HCT116 (cell line): ENCODE measurements at regions not wholly inside any gene's neighbourhood (a gene's known extent, or its start where the extent isn't known, plus 50 kb on each side); places are given as distances from the start of the nearest gene placed in this dataset.

Experiments
- ATAC-seq: fragments of 200-7000 bp; cut with Tn5 transposase; 2 replicates; pipeline ENCODE4 v1.9.1; 2020; ENCODE audit warnings: mild to moderate bottlenecking, moderate library complexity
- BruUV-seq: library from RNA; stranded (reverse); fragments of 400-500 nt; replicated peaks from 2 replicates; lab custom pipeline; 2021; lab: Mats Ljungman, UMichigan
- CTCF ChIA-PET: fragments of 300-600 bp; sonication (Branson Sonifier 250); formaldehyde crosslinking; loops from one replicate; lab custom pipeline; 2021; ENCODE audit warnings: antibody characterized with exemption; lab: Charles Lee
- POLR2A ChIA-PET: fragments of 300-600, 350-600 bp; sonication (Branson Sonifier 250); formaldehyde crosslinking; loops from one replicate; lab custom pipeline; 2021; ENCODE audit warnings: antibody characterized with exemption; lab: Charles Lee
- RAD21 ChIA-PET, 2 experiments: fragments of 300-600 bp; sonication (Branson Sonifier 250); formaldehyde crosslinking; loops; one replicate each; lab custom pipeline; 2023; ENCODE audit warnings: low total read pairs in 2 of 2; ENCODE audit not compliant: uncharacterized antibody in 2 of 2, unreplicated experiment in 2 of 2, low non-redundant PET in 1 of 2; lab: Charles Lee
- DNase-seq: peaks from one replicate; pipeline ENCODE4 v3.0.0-alpha.2; 2010; ENCODE audit warnings: low read depth, low spot score
- H2AFZ ChIP-seq: fragments of 200-600 bp; shearing (Covaris generic), sonication (generic); 2 replicates; pipeline ENCODE4 v1.6.1; 2017; ENCODE audit warnings: low read depth, mixed run types, mixed read lengths, antibody characterized with exemption, low read length; ENCODE audit not compliant: poor library complexity, severe bottlenecking
- H3K27ac ChIP-seq: 2 replicates; pipeline ENCODE4 v1.5.1; 2012; ENCODE audit warnings: low read depth, low read length
- H3K27me3 ChIP-seq: fragments of 200-600 bp; sonication (generic); 2 replicates; pipeline ENCODE4 v1.6.1; 2016; ENCODE audit warnings: mixed run types, low read length, mixed read lengths; ENCODE audit not compliant: insufficient read depth
- H3K36me3 ChIP-seq, 2 experiments: fragments of 200-500 bp in 1 of 2; fragments of 200-600 bp in 1 of 2; sonication (Bioruptor generic) in 1 of 2; sonication (generic) in 1 of 2; 2 replicates each; pipeline versions ENCODE4 v1.5.1 to v1.6.1; 2014 to 2016; ENCODE audit warnings: low read length in 2 of 2, inconsistent platforms in 1 of 2, mixed read lengths in 1 of 2, mixed run types in 1 of 2; ENCODE audit not compliant: insufficient read depth in 2 of 2, control insufficient read depth in 1 of 2
- H3K4me1 ChIP-seq, 2 experiments: fragments of 200-600 bp in 1 of 2; sonication (generic) in 1 of 2; 2 replicates each; pipeline versions ENCODE4 v1.5.1 to v1.6.1; 2012 to 2017; ENCODE audit warnings: low read length in 2 of 2, inconsistent platforms in 1 of 2, mild to moderate bottlenecking in 1 of 2, mixed read lengths in 1 of 2, mixed run types in 1 of 2, moderate library complexity in 1 of 2; ENCODE audit not compliant: insufficient read depth in 2 of 2, control insufficient read depth in 1 of 2
- H3K4me2 ChIP-seq: fragments of 200-600 bp; sonication (generic); 2 replicates; pipeline ENCODE4 v1.6.1; 2017; ENCODE audit warnings: mixed run types, low read length, mixed read lengths
- H3K4me3 ChIP-seq, 2 experiments: fragments of 200-600 bp in 1 of 2; sonication (generic) in 1 of 2; replicated peaks in 1 of 2; 2 replicates each; pipeline ENCODE4 v1.5.1; 2011 to 2016; ENCODE audit warnings: low read length in 2 of 2, control low read depth in 1 of 2, low read depth in 1 of 2, mild to moderate bottlenecking in 1 of 2, mixed read lengths in 1 of 2, mixed run types in 1 of 2
- H3K79me2 ChIP-seq: fragments of 200-600 bp; sonication (generic); 2 replicates; pipeline ENCODE4 v1.6.1; 2017; ENCODE audit warnings: mild to moderate bottlenecking, mixed run types, low read length, moderate library complexity, mixed read lengths; ENCODE audit not compliant: insufficient read depth
- H3K9ac ChIP-seq: fragments of 200-600 bp; sonication (generic); 2 replicates; pipeline ENCODE4 v1.6.1; 2016; ENCODE audit warnings: low read length, mixed read lengths
- H3K9me2 ChIP-seq: fragments of 200-600 bp; sonication (generic), shearing (Covaris generic); 2 replicates; pipeline ENCODE4 v1.6.1; 2017; ENCODE audit warnings: mixed run types, mild to moderate bottlenecking, moderate library complexity; ENCODE audit not compliant: insufficient read depth
- H3K9me3 ChIP-seq, 2 experiments: fragments of 200-500 bp in 1 of 2; fragments of 200-600 bp in 1 of 2; sonication (Bioruptor generic) in 1 of 2; sonication (generic) in 1 of 2; 2 replicates each; pipeline ENCODE4 v1.6.1; 2014 to 2017; ENCODE audit warnings: low read length in 2 of 2, mixed read lengths in 2 of 2, inconsistent platforms in 1 of 2, low read depth in 1 of 2, mild to moderate bottlenecking in 1 of 2, mixed run types in 1 of 2, moderate library complexity in 1 of 2; ENCODE audit not compliant: control insufficient read depth in 1 of 2, insufficient read depth in 1 of 2
- H4K20me1 ChIP-seq: fragments of 200-600 bp; sonication (generic), shearing (Covaris generic); 2 replicates; pipeline ENCODE4 v1.6.1; 2017; ENCODE audit warnings: mixed run types, mild to moderate bottlenecking, moderate library complexity; ENCODE audit not compliant: insufficient read depth
- ELF1 ChIP-seq: IDR thresholded peaks from 2 replicates; pipeline ENCODE4 v1.6.1; 2012; ENCODE audit warnings: low read depth, borderline replicate concordance
- EZH2 ChIP-seq: fragments of 200-600 bp; sonication (generic); IDR thresholded peaks from 2 replicates; pipeline ENCODE4 v1.6.1; 2017; ENCODE audit warnings: antibody characterized with exemption, mixed run types
- POLR2AphosphoS5 ChIP-seq: IDR thresholded peaks from 2 replicates; pipeline ENCODE4 v1.6.1; 2011; ENCODE audit warnings: mild to moderate bottlenecking, low read depth, low read length, moderate library complexity
- SRF ChIP-seq: IDR thresholded peaks from 2 replicates; pipeline ENCODE4 v1.6.1; 2012; ENCODE audit warnings: low read depth
- YY1 ChIP-seq: IDR thresholded peaks from 2 replicates; pipeline ENCODE4 v1.6.1; 2011; ENCODE audit warnings: low read length, low read depth, moderate library complexity, mild to moderate bottlenecking; ENCODE audit not compliant: insufficient replicate concordance; ENCODE audit errors: extremely low read depth
- ZNF274 ChIP-seq: fragments of 200-500 bp; sonication (Bioruptor generic); IDR thresholded peaks from 2 replicates; pipeline ENCODE4 v1.6.1; 2014; ENCODE audit warnings: mild to moderate bottlenecking, low read depth, low read length, inconsistent platforms
- intact Hi-C: fragments of 100-400 bp; cut with micrococcal nuclease; formaldehyde crosslinking; loops from 2 replicates; pipeline ENCODE4 v1.10.0; 2022
- TF ChIP-seq, protein P1 (sequence below): IDR thresholded peaks from 2 replicates; pipeline ENCODE4 v1.6.1; 2012

DNA sequence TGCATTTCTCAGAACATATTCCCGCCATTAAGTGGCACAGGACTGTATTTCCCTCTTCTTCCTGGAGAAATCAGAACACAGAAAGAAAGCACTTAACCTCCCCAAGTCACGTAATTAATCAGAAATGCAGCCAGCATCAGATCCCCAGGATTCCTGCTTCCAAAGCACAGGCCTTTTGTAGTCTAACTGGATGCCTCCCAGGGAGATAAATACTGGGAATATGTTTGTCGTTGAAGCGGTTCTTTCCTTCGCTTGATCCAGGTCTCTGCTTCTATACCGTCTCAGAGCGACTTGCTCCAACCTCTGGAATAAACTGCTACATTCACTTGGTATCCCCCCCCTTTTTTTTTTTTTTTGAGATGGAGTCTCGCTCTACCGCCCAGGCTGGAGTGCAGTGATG lies 198.6 kb downstream of the KBTBD8 start:
- Histone ChIP-seq H3K4me1 (no peaks in the 10 kb centered on the region), H3K27me3 (peaks cover 11% of the 10 kb centered on the region; the same call in 1 of the 2 replicates), H3K27ac (no peak overlapping the region), H4K20me1 (no peaks in the 10 kb centered on the region), H2AFZ (no peak overlapping the region), H3K9me2 (no peaks in the 10 kb centered on the region), H3K9me3 (no peaks in the 10 kb centered on the region), H3K36me3 (no peaks in the 10 kb centered on the region), H3K9ac (no peak overlapping the region), H3K4me3 (no peak overlapping the region), H3K4me2 (no peak overlapping the region), H3K79me2 (no peaks in the 10 kb centered on the region)
- intact Hi-C loops: no loop called here
- TF ChIP-seq SRF: no peak
- no peak for TF ChIP-seq YY1
- no peak for TF ChIP-seq ELF1
- TF ChIP-seq EZH2: no peak
- no peak for TF ChIP-seq POLR2AphosphoS5
- ChIA-PET CTCF (no interaction called here), POLR2A (no interaction called here), RAD21 (no interaction called here)
- ATAC-seq (no peak), DNase-seq (no peak)
- no TSS peak for BruUV-seq

DNA sequence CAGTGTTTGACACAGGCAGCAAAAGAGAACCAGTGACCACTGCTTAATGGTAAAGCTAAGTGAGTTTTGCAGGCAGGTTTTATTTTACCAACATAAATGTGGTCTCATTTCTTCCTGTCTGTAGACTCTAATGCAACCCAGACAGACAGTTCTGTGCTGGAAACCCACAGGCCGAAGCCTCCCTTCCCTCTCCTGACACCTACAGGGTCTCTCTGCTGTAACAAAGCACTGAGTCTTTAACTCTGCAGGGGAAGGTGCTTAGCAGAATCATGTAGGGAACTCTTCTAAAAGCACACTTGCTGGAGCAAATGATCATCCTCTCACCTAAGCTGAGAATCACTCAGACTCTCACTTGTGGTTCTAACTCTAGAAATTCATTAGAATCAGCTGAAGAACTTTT lies 200.3 kb downstream of the KBTBD8 start:
- intact Hi-C loops: no loop called here
- RAD21 ChIA-PET: no interaction called here
- no peaks in the 10 kb centered on the region for H3K79me2 ChIP-seq
- ATAC-seq (no peak), DNase-seq (no peak)
- no peaks in the 10 kb centered on the region for H4K20me1 ChIP-seq
- no peak overlapping the region for H3K4me3 ChIP-seq
- BruUV-seq: no TSS peak
- POLR2A ChIA-PET: no interaction called here
- no peaks in the 10 kb centered on the region for H3K9me2 ChIP-seq
- H3K9me3 ChIP-seq: no peaks in the 10 kb centered on the region
- CTCF ChIA-PET: no interaction called here
- H3K36me3 ChIP-seq: no peaks in the 10 kb centered on the region
- H2AFZ ChIP-seq: no peak overlapping the region
- peaks cover 7% of the 10 kb centered on the region; the same call in 1 of the 2 replicates for H3K27me3 ChIP-seq
- H3K9ac ChIP-seq: no peak overlapping the region
- no peak overlapping the region for H3K27ac ChIP-seq
- TF ChIP-seq ZNF274 (no peak), YY1 (no peak)
- TF ChIP-seq, protein P1, sequence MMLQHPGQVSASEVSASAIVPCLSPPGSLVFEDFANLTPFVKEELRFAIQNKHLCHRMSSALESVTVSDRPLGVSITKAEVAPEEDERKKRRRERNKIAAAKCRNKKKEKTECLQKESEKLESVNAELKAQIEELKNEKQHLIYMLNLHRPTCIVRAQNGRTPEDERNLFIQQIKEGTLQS: no peak
- no peaks in the 10 kb centered on the region for H3K4me1 ChIP-seq
- H3K4me2 ChIP-seq: no peak overlapping the region
